ENCODE measurements at regions not wholly inside any gene's neighbourhood (a gene's known extent, or its start where the extent isn't known, plus 50 kb on each side); places are given as distances from the start of the nearest gene placed in this dataset.

DNA sequence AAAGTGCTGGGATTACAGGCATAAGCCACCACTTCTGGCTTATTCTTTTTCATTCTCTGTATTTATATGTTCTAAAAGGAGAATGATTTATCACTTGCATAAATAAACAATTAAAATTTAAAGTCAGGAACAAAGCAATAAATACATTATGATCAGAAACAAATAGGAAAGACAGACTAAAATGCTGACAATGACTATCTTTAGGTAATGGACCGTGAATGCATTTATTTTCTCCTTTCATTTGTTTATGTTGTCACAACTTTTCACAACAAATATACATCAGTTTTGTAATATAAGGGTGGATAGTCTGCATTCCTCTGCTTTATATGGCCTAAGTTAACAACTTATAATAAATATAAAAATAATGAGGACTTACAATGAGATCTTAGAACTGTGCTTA, 199.2 kb upstream of the EPHA4 start:
- no peak for TF ChIP-seq YY1 (IDR thresholded peaks at IDR 0.05; ENCODE audit: insufficient read depth, insufficient read length)
- TF ChIP-seq ZNF274 (IDR thresholded peaks at IDR 0.05; ENCODE audit: low read depth, low read length) = no peak
- TF ChIP-seq SUZ12 (IDR thresholded peaks at IDR 0.05; ENCODE audit: extremely low read depth, insufficient read depth, insufficient read length) = no peak
